ENCODE measurements at regions not wholly inside any gene's neighbourhood (a gene's known extent, or its start where the extent isn't known, plus 50 kb on each side); places are given as distances from the start of the nearest gene placed in this dataset.

GRCh38 chr16:86962913-86963312 lies 354.3 kb downstream of the C16orf95 start:
- DNase-seq (ENCODE audit: extremely low read depth in 1 of 2, low read depth in 1 of 2): no peak

- DNase-seq (ENCODE audit: extremely low read depth in 1 of 2, low read depth in 1 of 2): no peak
Observed at GRCh38 chr16:86963600-86964575, 353.3 kb downstream of the C16orf95 start.

- DNase-seq (ENCODE audit: extremely low read depth in 1 of 2, low read depth in 1 of 2): no peak
Observed at GRCh38 chr16:86964796-86965241, 352.4 kb downstream of the C16orf95 start.

- no peak for DNase-seq (ENCODE audit: extremely low read depth in 1 of 2, low read depth in 1 of 2)
Observed at GRCh38 chr16:86965331-86965730, 351.9 kb downstream of the C16orf95 start.

- DNase-seq (ENCODE audit: extremely low read depth in 1 of 2, low read depth in 1 of 2): no peak
Observed at GRCh38 chr16:86965840-86966550, 351.2 kb downstream of the C16orf95 start.

- DNase-seq (ENCODE audit: extremely low read depth in 1 of 2, low read depth in 1 of 2): no peak
Observed at GRCh38 chr16:86966777-86967176, 350.4 kb downstream of the C16orf95 start.

- DNase-seq (ENCODE audit: extremely low read depth in 1 of 2, low read depth in 1 of 2): no peak
Observed at GRCh38 chr16:86968866-86969265, 348.3 kb downstream of the C16orf95 start.

GRCh38 chr16:86969716-86970115 lies 347.5 kb downstream of the C16orf95 start:
- DNase-seq (ENCODE audit: extremely low read depth in 1 of 2, low read depth in 1 of 2): no peak

GRCh38 chr16:86970279-86970678 lies 346.9 kb downstream of the C16orf95 start:
- no peak for DNase-seq (ENCODE audit: extremely low read depth in 1 of 2, low read depth in 1 of 2)

GRCh38 chr16:86970726-86971125 lies 346.5 kb downstream of the C16orf95 start:
- DNase-seq (ENCODE audit: extremely low read depth in 1 of 2, low read depth in 1 of 2): no peak

GRCh38 chr16:86971251-86971650 lies 345.9 kb downstream of the C16orf95 start:
- no peak for DNase-seq (ENCODE audit: extremely low read depth in 1 of 2, low read depth in 1 of 2)

GRCh38 chr16:86974120-86974519 lies 343.1 kb downstream of the C16orf95 start:
- DNase-seq (ENCODE audit: extremely low read depth in 1 of 2, low read depth in 1 of 2): no peak

- no peak for DNase-seq (ENCODE audit: extremely low read depth in 1 of 2, low read depth in 1 of 2)
Observed at GRCh38 chr16:86975445-86975844, 341.7 kb downstream of the C16orf95 start.

- no peak for DNase-seq (ENCODE audit: extremely low read depth in 1 of 2, low read depth in 1 of 2)
Observed at GRCh38 chr16:86977076-86977676, 340.0 kb downstream of the C16orf95 start.

- no peak for DNase-seq (ENCODE audit: extremely low read depth in 1 of 2, low read depth in 1 of 2)
Observed at GRCh38 chr16:86978445-86979030, 338.7 kb downstream of the C16orf95 start.

- DNase-seq (ENCODE audit: extremely low read depth in 1 of 2, low read depth in 1 of 2): no peak
Observed at GRCh38 chr16:86979061-86979460, 338.1 kb downstream of the C16orf95 start.

GRCh38 chr16:86979984-86980553 lies 337.1 kb downstream of the C16orf95 start:
- DNase-seq (ENCODE audit: extremely low read depth in 1 of 2, low read depth in 1 of 2): no peak

GRCh38 chr16:86980644-86981043 lies 336.5 kb downstream of the C16orf95 start:
- no peak for DNase-seq (ENCODE audit: extremely low read depth in 1 of 2, low read depth in 1 of 2)

GRCh38 chr16:86982347-86982596 lies 334.9 kb downstream of the C16orf95 start:
- DNase-seq (ENCODE audit: extremely low read depth in 1 of 2, low read depth in 1 of 2): no peak

GRCh38 chr16:86982912-86983311 lies 334.3 kb downstream of the C16orf95 start:
- no peak for DNase-seq (ENCODE audit: extremely low read depth in 1 of 2, low read depth in 1 of 2)

GRCh38 chr16:86983621-86984020 lies 333.6 kb downstream of the C16orf95 start:
- DNase-seq (ENCODE audit: extremely low read depth in 1 of 2, low read depth in 1 of 2): no peak

Data from stimulated activated CD8-positive, alpha-beta memory T cell treated with anti-CD3 and anti-CD28 coated beads, Interleukin-7, amount 100 ng/mL, for 48 hours (primary cell).